IMR-90 (cell line): ENCODE measurements at regions not wholly inside any gene's neighbourhood (a gene's known extent, or its start where the extent isn't known, plus 50 kb on each side); places are given as distances from the start of the nearest gene placed in this dataset.

Source experiments
- ATAC-seq: fragments of 200-7000 bp; cut with Tn5 transposase; 2 replicates; pipeline ENCODE4 v1.9.1; 2020; ENCODE audit warnings: low read depth, mild to moderate bottlenecking, moderate library complexity
- BruUV-seq: library from RNA; stranded (reverse); fragments of 400-500 nt; replicated peaks from 2 replicates; lab custom pipeline; 2021; lab: Mats Ljungman, UMichigan
- CTCF ChIA-PET: fragments of 300-600 bp; formaldehyde crosslinking; extraction: SDS; loops from one replicate; lab custom pipeline; 2021; ENCODE audit warnings: antibody characterized with exemption; lab: Yijun Ruan, JAX
- POLR2A ChIA-PET: fragments of 300-600 bp; sonication (Branson Sonifier 250); formaldehyde crosslinking; loops from one replicate; lab custom pipeline; 2022; ENCODE audit warnings: antibody characterized with exemption; ENCODE audit not compliant: unreplicated experiment; lab: Charles Lee
- DNase-seq: peaks from one replicate; pipeline ENCODE4 v3.0.0; 2013
- H2AFZ ChIP-seq: replicated peaks from 2 replicates; pipeline ENCODE3; 2013; ENCODE audit warnings: low read length, mild to moderate bottlenecking; ENCODE audit not compliant: poor library complexity
- H2AK5ac ChIP-seq: 2 replicates; pipeline ENCODE4 v1.6.1; 2013; ENCODE audit warnings: low read depth, low read length, inconsistent platforms
- H2AK9ac ChIP-seq: replicated peaks from 2 replicates; pipeline ENCODE3; 2013; ENCODE audit warnings: mild to moderate bottlenecking, low read depth, low read length, moderate library complexity; ENCODE audit not compliant: poor library complexity
- H2BK120ac ChIP-seq: 2 replicates; pipeline ENCODE4 v1.6.1; 2013; ENCODE audit warnings: low read depth, low read length, inconsistent platforms
- H2BK15ac ChIP-seq: 3 replicates; pipeline ENCODE4 v1.6.1; 2013; ENCODE audit warnings: low read depth, low read length, inconsistent platforms
- H2BK20ac ChIP-seq: 2 replicates; pipeline ENCODE4 v1.6.1; 2013; ENCODE audit warnings: low read depth, mild to moderate bottlenecking, inconsistent platforms, low read length, moderate library complexity
- H2BK5ac ChIP-seq: 2 replicates; pipeline ENCODE4 v1.6.1; 2013; ENCODE audit warnings: mild to moderate bottlenecking, low read depth, low read length, inconsistent platforms; ENCODE audit not compliant: poor library complexity, severe bottlenecking
- H3K14ac ChIP-seq: replicated peaks from 2 replicates; pipeline ENCODE4 v1.6.1; 2013; ENCODE audit warnings: low read depth, low read length, inconsistent platforms
- H3K18ac ChIP-seq: 2 replicates; pipeline ENCODE4 v1.6.1; 2013; ENCODE audit warnings: low read depth, low read length, control low read depth
- H3K23ac ChIP-seq: 2 replicates; pipeline ENCODE4 v1.6.1; 2013; ENCODE audit warnings: low read depth, low read length, inconsistent platforms
- H3K27ac ChIP-seq: 2 replicates; pipeline ENCODE4 v1.5.1; 2013; ENCODE audit warnings: mild to moderate bottlenecking, control low read depth, low read length; ENCODE audit not compliant: insufficient read depth
- H3K27me3 ChIP-seq: 2 replicates; pipeline ENCODE4 v1.6.1; 2013; ENCODE audit warnings: low read length; ENCODE audit not compliant: control insufficient read depth, insufficient read depth
- H3K36me3 ChIP-seq: 2 replicates; pipeline ENCODE4 v1.6.1; 2013; ENCODE audit warnings: low read length, mixed read lengths; ENCODE audit not compliant: control insufficient read depth, insufficient read depth
- H3K4ac ChIP-seq: 2 replicates; pipeline ENCODE4 v1.6.1; 2013; ENCODE audit warnings: low read depth, low read length, inconsistent platforms
- H3K4me1 ChIP-seq: 2 replicates; pipeline ENCODE4 v1.6.1; 2013; ENCODE audit warnings: low read length, mixed read lengths; ENCODE audit not compliant: control insufficient read depth, insufficient read depth
- H3K4me2 ChIP-seq: 2 replicates; pipeline ENCODE4 v1.6.1; 2013; ENCODE audit warnings: low read depth, mild to moderate bottlenecking, control low read depth, low read length, moderate library complexity
- H3K4me3 ChIP-seq: 2 replicates; pipeline ENCODE4 v1.5.1; 2013; ENCODE audit warnings: low read depth, mild to moderate bottlenecking, control low read depth, low read length, moderate library complexity; ENCODE audit not compliant: insufficient read depth
- H3K56ac ChIP-seq: 2 replicates; pipeline ENCODE4 v1.6.1; 2013; ENCODE audit warnings: low read length, inconsistent platforms; ENCODE audit not compliant: insufficient read depth; ENCODE audit errors: extremely low read depth
- H3K79me1 ChIP-seq, 2 experiments: 2 replicates each; pipeline ENCODE4 v1.6.1; 2013; ENCODE audit warnings: low read length in 2 of 2, inconsistent platforms in 1 of 2, low read depth in 1 of 2
- H3K9ac ChIP-seq: 2 replicates; pipeline ENCODE4 v1.6.1; 2013; ENCODE audit warnings: low read depth, low read length, control low read depth
- H3K9me1 ChIP-seq: 2 replicates; pipeline ENCODE4 v1.6.1; 2013; ENCODE audit warnings: low read length, inconsistent platforms; ENCODE audit not compliant: insufficient read depth
- H3K9me3 ChIP-seq: 2 replicates; pipeline ENCODE4 v1.6.1; 2013; ENCODE audit warnings: low read length; ENCODE audit not compliant: control insufficient read depth, insufficient read depth
- H4K20me1 ChIP-seq: 2 replicates; pipeline ENCODE4 v1.6.1; 2013; ENCODE audit warnings: low read length, inconsistent platforms; ENCODE audit not compliant: insufficient read depth
- H4K5ac ChIP-seq: 2 replicates; pipeline ENCODE4 v1.6.1; 2013; ENCODE audit warnings: mild to moderate bottlenecking, low read depth, low read length, control low read depth
- H4K8ac ChIP-seq, 2 experiments: 2 replicates each; pipeline ENCODE4 v1.6.1; 2013; ENCODE audit warnings: low read depth in 2 of 2, low read length in 2 of 2, control low read depth in 1 of 2, inconsistent platforms in 1 of 2
- H4K91ac ChIP-seq: 2 replicates; pipeline ENCODE4 v1.6.1; 2013; ENCODE audit warnings: low read depth, low read length, inconsistent platforms; ENCODE audit not compliant: insufficient read depth
- BHLHE40 ChIP-seq: fragments of 150-350 bp; IDR thresholded peaks from 2 replicates; pipeline ENCODE4 v1.6.1; 2016; ENCODE audit warnings: mild to moderate bottlenecking, low read depth, low read length
- MXI1 ChIP-seq: IDR thresholded peaks from 2 replicates; pipeline ENCODE4 v1.6.1; 2012; ENCODE audit warnings: low read depth, mild to moderate bottlenecking, low read length, moderate library complexity, borderline replicate concordance
- POLR2A ChIP-seq: IDR thresholded peaks from 2 replicates; pipeline ENCODE4 v1.6.1; 2012; ENCODE audit warnings: mild to moderate bottlenecking, low read depth, low read length
- RCOR1 ChIP-seq: IDR thresholded peaks from 2 replicates; pipeline ENCODE4 v1.6.1; 2012; ENCODE audit warnings: mild to moderate bottlenecking, low read length, improper control_type of control experiment; ENCODE audit not compliant: insufficient replicate concordance
- RFX5 ChIP-seq: IDR thresholded peaks from 2 replicates; pipeline ENCODE4 v1.8.0; 2012; ENCODE audit warnings: low read depth, mild to moderate bottlenecking, low read length, moderate library complexity
- WGBS, 2 experiments: methylation state at CpG; one replicate each; pipeline versions ENCODE4 v1.1.5 to v1.1.7; 2013; ENCODE audit warnings: missing lambda C conversion rate in 2 of 2; ENCODE audit not compliant: insufficient read length in 1 of 2; ENCODE audit errors: extremely low coverage in 2 of 2; 5-methylcytosine and 5-hydroxymethylcytosine counted together
- dilution Hi-C: fragments of 300-500 bp; cut with HindIII; formaldehyde crosslinking; loops from one replicate; pipeline ENCODE4 v1.14.3; 2018; ENCODE audit warnings: low sequenced_read_pairs; ENCODE audit not compliant: unreplicated experiment
- in situ Hi-C: fragments of 300-500 bp; cut with MboI; formaldehyde crosslinking; loops from 3 replicates; pipeline ENCODE4 v1.14.3; 2019; ENCODE audit warnings: low sequenced_read_pairs, inconsistent platforms, mixed read lengths
- intact Hi-C: fragments of 100-400 bp; cut with micrococcal nuclease; formaldehyde crosslinking; loops from 2 replicates; pipeline ENCODE4 v1.10.0; 2022
- TF ChIP-seq, protein P1 (sequence below): fragments of 150-350 bp; IDR thresholded peaks from 2 replicates; pipeline ENCODE4 v1.6.1; 2017; ENCODE audit warnings: mild to moderate bottlenecking, antibody characterized with exemption, low read length, low read depth

DNA sequence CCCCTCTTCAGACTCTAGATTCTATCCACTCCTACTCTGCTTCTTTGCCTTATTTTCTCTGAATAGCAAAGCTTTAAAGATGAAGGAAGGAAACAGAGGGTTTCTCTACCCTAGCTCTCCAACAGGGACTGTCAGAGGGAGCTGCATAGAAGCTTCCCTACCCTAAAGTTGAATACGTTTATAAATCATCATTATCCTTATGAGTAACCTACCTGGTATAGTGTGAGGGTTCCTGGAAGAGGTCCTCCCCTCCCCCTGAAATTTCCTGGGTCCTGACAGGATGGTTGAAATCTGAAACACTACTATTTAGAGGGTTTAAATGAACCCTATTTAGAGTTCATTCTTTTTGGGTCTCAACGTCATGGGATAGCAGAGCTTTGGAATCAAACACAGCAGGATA, 187.0 kb upstream of the RBPJ start:
- ChIA-PET CTCF (no interaction called here), POLR2A (no interaction called here)
- Histone ChIP-seq H4K20me1 (no peaks in the 10 kb centered on the region), H3K4me3 (no peak overlapping the region), H3K27me3 (no peaks in the 10 kb centered on the region), H4K5ac (no peak overlapping the region), H3K4me2 (no peak overlapping the region), H2BK120ac (no peak overlapping the region), H3K79me1 (no peaks in the 10 kb centered on the region), H3K18ac (no peak overlapping the region), H3K9me1 (0 out of 2 replicates have a peak, but pooled peaks cover 3% of the 10 kb centered on the region), H3K27ac (no peak overlapping the region), H3K36me3 (no peaks in the 10 kb centered on the region), H3K4ac (no peak overlapping the region), H3K4me1 (no peaks in the 10 kb centered on the region), H3K9ac (no peak overlapping the region), H4K91ac (no peak overlapping the region), H3K9me3 (no peaks in the 10 kb centered on the region), H3K56ac (no peak overlapping the region), H2AFZ (no peak overlapping the region), H2BK5ac (no peak overlapping the region), H4K8ac (no peak overlapping the region), H3K23ac (no peak overlapping the region), H3K14ac (no peak overlapping the region), H2AK5ac (no peak overlapping the region), H2BK15ac (no peak overlapping the region), H2AK9ac (no peak overlapping the region), H2BK20ac (no peak overlapping the region)
- in situ Hi-C loops (no loop called here), dilution Hi-C loops (no loop called here), intact Hi-C loops (no loop called here)
- DNase-seq (no peak), ATAC-seq (no peak)
- no CpG with 5 or more reads among the region's 2 CpGs for WGBS, 2 experiments
- no TSS peak for BruUV-seq
- TF ChIP-seq RCOR1 (no peak), POLR2A (no peak), RFX5 (no peak), BHLHE40 (no peak), MXI1 (no peak)
- TF ChIP-seq, protein P1, sequence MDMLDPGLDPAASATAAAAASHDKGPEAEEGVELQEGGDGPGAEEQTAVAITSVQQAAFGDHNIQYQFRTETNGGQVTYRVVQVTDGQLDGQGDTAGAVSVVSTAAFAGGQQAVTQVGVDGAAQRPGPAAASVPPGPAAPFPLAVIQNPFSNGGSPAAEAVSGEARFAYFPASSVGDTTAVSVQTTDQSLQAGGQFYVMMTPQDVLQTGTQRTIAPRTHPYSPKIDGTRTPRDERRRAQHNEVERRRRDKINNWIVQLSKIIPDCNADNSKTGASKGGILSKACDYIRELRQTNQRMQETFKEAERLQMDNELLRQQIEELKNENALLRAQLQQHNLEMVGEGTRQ, result no peak
